ENCODE measurements at regions not wholly inside any gene's neighbourhood (a gene's known extent, or its start where the extent isn't known, plus 50 kb on each side); places are given as distances from the start of the nearest gene placed in this dataset.

DNA sequence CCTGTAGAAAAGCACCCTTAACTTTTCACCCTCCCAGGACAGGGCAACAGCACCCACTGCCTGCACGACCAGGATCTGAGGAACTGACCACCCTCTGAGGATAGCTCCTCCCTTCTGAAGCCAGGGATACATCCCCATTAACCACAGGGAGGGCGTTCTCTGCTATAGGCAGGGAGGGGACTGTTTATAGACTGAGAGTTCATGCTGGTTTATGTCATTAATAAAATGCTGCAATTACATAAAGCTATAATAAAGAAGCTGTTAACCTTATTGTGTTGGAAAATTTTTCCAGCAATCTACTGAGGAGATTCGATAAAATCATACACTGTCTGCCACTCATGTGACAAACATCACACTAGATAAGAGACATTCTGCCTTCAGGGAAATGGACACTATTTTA, 232.4 kb upstream of the SFSWAP start:
- TF ChIP-seq, protein P1, sequence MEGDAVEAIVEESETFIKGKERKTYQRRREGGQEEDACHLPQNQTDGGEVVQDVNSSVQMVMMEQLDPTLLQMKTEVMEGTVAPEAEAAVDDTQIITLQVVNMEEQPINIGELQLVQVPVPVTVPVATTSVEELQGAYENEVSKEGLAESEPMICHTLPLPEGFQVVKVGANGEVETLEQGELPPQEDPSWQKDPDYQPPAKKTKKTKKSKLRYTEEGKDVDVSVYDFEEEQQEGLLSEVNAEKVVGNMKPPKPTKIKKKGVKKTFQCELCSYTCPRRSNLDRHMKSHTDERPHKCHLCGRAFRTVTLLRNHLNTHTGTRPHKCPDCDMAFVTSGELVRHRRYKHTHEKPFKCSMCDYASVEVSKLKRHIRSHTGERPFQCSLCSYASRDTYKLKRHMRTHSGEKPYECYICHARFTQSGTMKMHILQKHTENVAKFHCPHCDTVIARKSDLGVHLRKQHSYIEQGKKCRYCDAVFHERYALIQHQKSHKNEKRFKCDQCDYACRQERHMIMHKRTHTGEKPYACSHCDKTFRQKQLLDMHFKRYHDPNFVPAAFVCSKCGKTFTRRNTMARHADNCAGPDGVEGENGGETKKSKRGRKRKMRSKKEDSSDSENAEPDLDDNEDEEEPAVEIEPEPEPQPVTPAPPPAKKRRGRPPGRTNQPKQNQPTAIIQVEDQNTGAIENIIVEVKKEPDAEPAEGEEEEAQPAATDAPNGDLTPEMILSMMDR (IDR thresholded peaks at IDR 0.05; ENCODE audit: low read depth, low read length) = no peak
- DNase-seq (ENCODE audit: extremely low read depth, low read depth) = no peak

DNA sequence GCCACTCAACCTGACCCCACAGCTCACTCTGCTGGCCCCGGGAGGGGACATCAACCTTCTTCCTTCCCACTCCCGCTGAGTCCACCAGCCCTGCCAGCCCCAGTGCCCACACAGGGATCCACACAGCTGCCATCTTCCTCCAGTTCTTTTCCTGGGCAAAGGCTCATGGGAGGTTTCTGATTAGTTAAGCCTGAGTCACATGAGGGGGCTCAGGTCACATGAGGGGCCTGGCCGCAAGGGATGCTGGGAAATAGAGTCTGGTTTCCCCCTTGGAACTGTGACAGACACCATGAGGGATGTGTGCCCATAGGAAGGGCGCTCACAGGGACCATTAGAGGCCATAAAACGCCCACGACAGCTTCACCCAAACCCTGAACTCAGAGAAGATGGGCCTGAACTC, 228.7 kb upstream of the SFSWAP start:
- DNase-seq (ENCODE audit: extremely low read depth, low read depth) = no peak
- TF ChIP-seq, protein P1 (IDR thresholded peaks at IDR 0.05; ENCODE audit: low read depth, low read length) = no peak

DNA sequence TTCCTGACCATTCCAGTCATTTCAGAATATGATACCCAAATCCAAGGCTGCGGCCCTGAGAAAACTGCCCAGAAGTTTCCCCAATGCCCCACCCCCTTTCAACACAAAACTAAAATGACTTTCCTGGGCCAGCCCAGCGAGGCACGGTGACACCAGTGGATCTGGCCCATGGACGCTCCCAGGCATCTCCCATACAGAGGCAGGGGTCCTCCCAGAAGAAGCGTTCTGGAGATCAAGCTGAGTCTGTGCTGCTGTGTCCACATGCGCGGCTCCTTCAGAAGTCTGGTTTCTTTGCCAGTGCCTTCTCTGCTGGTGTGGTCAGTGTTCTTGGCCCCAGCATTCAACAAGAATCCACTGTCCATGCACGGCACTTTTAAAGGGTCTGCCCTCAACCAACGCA, 228.2 kb upstream of the SFSWAP start:
- no peak for DNase-seq (ENCODE audit: extremely low read depth, low read depth)

DNA sequence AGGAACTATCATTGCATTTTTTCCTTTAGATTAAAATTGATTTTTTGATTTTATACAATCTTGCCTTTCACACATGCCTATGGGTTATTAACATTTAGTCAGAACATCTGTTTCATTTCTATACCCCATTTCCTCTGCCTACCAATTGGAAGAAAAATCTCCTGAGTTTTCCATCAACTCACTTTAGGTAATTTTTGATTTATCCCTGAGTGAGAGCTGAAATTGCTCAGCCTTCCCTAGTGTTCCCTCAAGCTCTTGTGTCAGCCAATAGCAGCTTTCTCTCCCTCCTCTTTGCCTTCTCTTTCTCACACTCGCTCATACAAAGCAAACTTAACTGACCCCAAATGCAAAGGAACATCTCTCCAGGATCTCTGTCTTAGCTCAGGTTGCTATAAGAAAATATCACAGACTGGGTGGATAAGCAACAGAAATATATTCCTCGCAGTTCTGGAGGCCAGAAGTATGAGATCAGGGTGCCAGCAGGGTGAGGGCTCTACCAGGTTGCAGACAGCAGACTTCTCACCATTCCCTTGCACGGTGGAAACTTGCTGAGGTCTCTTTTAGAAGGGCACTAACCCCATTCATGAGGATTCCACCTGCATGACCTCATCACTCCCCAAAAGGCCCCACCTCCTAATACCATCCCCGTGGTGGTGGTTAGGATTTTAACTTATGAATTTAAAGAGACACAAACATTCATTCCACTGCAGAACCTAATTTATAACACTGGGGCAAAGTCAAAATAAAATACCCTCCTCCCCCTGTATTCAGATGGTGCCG, 224.2 kb upstream of the SFSWAP start:
- TF ChIP-seq, protein P1 (IDR thresholded peaks at IDR 0.05; ENCODE audit: low read depth, low read length) = no peak
- DNase-seq (ENCODE audit: extremely low read depth, low read depth) = no peak

More for the DNA sequence above, 228.2 kb upstream of the SFSWAP start:
- TF ChIP-seq, protein P1 (IDR thresholded peaks at IDR 0.05; ENCODE audit: low read depth, low read length) = no peak

DNA sequence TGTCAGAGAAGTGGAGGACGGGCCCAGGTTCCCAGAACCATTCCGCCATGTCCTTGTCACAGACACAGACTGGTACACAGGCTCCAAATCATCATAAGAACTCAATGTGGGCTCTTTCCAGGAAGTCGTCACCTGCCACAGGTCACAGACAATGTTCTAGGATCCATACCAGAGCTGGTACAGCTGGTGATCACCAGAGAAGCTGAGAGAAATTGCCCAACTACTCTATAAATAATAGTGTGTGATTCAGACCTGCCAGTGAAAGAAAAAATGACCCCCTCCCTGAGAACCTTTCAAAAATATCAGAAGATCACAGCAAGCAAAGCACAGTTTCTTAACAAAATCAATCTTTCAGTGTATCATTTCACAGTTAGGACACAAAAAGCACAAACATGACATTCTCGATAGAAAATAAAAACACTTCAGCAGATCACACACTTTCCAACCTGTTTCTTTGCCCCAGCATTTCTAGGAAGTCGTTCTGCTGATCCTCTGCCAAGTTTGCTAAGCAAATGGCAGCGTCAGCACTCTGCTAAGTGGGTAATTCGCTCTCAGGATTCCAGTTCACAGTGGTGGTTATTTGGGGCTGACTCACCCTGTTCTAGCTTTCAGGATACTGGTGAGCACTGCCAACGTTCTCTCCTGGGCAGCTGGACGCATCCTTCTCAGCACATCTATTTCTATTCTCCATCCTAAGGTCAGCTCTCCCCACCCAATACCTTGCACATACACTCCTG, 223.3 kb upstream of the SFSWAP start:
- DNase-seq (ENCODE audit: extremely low read depth, low read depth) = no peak
- TF ChIP-seq, protein P1 (IDR thresholded peaks at IDR 0.05; ENCODE audit: low read depth, low read length) = no peak

DNA sequence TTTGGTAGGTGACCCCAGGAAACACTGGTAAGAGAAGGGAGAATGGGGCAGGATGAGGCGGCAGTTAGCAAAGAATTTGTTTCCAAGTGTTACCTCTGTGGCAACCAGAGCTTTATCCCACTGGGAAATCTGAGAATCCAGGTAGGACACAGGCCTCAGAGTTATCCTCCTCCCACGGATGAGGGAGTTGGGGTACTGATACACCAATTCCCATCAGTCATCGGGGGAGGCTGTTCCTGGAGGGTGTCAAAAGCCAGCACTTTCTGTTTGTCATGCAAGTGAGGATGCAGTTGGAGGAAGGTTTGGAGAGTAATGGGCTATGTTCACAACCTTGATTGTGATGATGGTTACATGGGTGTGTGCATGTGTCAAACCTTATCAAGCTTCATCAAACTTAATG, 221.2 kb upstream of the SFSWAP start:
- TF ChIP-seq, protein P1 (IDR thresholded peaks at IDR 0.05; ENCODE audit: low read depth, low read length) = no peak
- no peak for DNase-seq (ENCODE audit: extremely low read depth, low read depth)

DNA sequence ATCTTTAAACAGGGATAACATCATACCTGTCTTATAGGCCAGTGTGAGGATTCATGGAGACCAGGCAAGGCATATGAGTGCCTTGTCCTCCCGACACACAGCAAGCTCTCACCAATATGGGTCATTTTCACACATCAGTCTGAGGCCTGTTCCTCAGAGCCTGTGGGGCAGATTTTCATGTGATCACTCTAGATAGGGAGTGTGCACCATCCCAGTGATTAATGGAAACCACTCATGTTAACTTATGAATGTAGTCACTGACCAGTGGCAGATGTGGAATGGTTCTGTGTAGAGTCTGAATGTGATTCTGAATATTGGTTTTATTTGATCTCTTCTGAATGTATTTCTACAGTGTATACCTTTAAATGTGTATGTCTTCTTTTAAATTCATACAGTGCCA, 219.7 kb upstream of the SFSWAP start:
- TF ChIP-seq, protein P1 (IDR thresholded peaks at IDR 0.05; ENCODE audit: low read depth, low read length) = no peak
- no peak for DNase-seq (ENCODE audit: extremely low read depth, low read depth)
